HG03457 (cell line): ENCODE measurements at regions not wholly inside any gene's neighbourhood (a gene's known extent, or its start where the extent isn't known, plus 50 kb on each side); places are given as distances from the start of the nearest gene placed in this dataset.

Experiments
- ATAC-seq: cut with Tn5 transposase; IDR thresholded peaks from one replicate; pipeline ENCODE4 v1.9.1; 2021; ENCODE audit warnings: moderate number of reproducible peaks; ENCODE audit not compliant: unreplicated experiment

DNA sequence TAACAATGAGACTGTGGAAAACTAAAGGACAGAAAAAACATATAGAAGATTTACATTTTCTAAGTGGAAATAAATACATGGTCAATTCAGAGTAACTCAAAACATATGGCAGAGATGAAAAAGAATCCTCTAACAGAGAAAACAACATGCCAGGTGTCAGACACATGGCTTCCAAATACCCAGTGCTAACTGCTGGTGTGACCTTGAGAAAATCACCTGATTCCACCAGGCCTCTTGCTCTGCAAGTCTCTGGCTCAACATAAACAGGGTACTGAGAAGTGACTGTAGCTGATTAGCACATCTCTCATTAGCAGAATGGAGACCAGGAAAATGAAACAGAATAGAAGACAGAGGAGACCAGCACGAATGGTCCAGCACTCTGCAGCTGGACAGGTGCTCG lies 210.8 kb downstream of the HNMT start:
- ATAC-seq, result no peak

DNA sequence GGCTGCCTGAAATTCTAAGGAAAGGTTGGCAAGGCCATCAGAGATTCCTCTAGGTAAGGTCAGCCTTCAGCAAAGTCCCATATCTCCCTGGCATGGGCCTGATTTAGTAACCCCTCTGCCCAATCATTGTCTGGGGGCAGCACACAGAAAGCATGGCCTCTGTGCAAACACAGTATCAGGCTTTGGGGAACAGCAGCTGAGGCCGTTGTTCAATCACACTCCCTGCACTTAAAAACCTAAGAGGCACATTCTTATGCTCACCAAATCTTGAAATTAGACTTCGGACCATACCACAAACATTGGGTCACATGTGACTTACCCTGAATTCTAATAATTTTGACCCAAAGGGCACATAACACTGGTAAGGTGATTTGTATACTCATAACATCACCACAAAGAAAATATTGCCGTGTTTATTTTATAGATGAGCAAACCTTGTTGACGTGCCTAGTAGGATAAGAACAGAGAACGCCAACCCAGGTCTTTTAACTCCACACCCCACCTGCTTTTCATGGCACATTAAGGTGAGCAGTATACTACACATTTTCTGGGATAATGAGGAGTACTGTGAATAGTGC lies 212.7 kb downstream of the HNMT start:
- ATAC-seq, result no peak

DNA sequence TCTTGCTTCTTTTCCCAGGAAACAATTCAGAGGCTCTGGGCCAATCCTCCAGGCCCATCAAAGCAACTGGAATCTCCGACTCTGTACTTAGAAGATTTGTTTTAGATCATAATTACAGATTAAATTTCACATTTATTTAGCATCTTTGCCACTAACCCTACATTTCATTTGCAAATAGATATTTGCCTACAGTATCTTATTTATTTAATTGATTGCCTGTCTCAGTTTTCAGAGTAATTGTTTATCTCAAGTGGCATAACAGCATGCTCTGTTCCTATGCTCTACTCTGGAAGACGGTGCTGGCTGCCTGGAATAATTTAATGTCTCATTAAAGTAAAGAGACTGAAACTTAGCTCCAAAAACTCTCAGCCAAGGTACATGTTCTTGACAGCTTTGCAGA lies 213.4 kb downstream of the HNMT start:
- ATAC-seq, result no peak

DNA sequence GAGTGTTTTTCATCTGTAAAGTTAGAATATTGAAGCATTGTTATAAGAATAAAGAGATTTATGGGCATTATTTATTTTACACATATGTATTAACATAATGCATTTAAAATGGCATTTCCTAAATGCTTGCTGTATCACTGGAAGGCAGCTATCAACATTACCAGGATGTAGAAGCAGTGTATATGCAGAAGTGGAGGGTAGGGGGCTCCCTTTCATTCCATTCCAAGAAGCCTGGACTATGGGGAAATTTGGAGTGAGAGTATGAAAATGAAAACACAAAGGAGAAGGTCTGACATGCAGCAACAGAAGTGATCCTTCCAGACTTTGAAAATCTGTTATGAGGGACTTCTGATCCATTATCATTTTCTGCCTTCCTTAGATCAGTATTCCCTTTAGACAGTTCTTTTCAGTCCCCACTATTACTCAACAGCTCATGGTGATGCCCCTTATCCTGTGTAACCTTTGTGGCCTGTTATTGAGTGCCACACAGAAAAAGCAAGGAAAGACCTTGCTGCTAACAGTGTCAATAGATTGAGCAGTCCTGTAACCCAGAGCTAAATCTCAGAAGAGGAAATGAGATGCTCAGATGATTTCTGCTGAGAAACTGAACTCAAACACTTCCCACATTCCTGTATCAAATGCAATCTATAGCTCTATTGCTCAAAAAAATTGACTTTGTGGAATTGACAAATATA lies 216.6 kb downstream of the HNMT start:
- ATAC-seq, result no peak

DNA sequence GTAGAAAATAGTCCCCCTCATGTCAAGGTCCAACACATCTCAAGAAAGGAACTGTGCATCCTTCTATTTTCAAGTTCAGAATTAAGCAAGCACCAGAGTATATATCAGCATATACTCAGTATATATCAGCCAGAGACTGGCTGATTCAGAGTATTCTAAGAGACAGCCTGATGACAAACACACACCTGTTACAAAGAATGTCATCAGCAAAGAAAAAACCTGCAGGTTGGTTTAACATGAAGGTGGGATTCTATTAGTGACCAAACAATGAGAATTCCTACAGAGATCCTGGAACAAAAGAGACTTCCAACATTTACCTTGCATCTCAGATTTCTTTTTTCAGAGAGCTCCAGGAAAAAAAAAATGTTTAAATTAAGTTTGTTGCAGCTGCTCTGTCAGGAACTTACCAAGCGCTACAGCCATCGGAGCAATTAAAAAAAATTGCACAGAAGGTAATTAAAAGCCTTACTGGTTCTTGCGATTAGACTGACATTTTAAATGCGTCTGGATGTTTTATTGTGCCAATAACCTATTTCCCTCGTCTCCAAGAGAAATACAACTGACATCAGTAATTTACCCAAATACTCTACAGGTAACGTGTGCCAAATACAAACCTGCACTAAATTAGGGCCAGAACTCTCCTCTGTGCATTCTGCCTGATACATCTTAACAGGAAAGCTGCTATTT lies 218.1 kb downstream of the HNMT start:
- ATAC-seq, result no peak

DNA sequence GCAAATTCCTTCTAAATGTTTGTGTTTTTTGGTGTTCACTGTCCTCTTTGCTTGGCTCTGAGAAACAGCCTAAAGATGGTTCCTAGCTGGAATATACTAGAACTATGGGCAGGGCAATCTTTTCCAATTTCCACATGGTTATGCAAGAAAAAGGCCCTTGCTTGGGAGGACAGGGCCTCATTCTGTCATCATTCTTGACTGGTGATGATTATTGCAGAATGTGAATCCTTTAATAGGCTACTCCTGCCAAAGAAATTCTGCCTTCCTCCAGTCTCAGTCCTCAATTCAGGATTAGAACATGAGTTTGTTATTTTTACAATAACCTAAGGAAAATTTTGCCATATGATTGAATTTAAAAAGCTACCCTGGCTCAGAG lies 218.7 kb downstream of the HNMT start:
- no peak for ATAC-seq

DNA sequence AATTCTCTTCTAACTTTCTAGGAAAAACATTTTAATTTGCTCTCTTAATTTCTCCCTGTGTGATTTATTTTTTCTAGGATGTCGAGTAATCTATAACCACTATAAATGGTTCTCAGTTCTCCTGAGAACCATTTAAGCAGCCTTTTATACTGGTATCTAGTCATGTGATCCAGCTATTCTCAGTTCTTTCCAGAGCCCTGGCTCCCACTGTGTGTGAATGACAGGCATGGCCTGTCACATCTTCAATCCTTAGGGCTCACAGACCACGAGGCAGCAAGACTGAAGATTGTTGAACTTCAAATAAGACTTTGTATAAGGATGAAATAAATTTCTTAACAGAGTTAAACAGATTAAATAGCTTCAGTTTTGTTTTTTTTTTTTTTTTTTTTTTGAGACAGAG lies 219.4 kb downstream of the HNMT start:
- no peak for ATAC-seq

DNA sequence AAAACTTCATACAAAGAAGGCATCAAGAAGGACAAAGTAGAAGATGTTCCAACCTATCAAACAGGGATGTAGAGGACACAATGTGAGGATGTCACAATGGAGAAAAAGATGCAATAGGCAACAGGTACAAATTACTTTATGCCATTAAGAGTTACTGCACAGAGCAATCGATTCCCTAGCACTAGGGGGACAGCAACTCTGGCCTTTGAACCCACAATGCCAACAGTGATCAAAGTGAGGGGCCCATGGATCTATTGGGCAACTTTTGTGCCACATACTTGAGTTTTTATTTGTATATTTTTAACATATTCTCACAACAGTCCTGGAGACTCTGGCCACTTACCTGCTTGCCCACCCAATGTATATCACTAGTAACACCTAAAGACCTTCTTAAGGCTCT lies 220.2 kb downstream of the HNMT start:
- ATAC-seq, result no peak

DNA sequence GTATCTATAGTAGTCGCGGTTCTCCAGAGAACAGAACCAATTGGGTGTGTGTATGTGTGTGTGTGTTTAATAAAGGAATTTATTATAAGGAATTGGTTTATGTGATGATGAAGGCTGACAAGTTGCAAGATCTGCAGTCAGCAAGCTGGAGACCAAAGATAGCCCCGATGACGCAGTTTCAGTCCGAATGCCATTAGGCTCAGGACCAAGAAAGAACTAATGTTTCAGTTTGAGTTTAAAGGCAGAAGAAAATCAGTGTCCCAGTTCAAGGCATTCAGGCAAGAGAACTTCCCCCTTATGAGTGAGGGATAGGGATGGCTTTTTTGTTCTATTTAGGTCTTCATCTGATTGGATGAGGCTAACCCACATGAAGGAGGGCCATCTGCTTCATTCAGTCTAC lies 221.6 kb downstream of the HNMT start:
- no peak for ATAC-seq

DNA sequence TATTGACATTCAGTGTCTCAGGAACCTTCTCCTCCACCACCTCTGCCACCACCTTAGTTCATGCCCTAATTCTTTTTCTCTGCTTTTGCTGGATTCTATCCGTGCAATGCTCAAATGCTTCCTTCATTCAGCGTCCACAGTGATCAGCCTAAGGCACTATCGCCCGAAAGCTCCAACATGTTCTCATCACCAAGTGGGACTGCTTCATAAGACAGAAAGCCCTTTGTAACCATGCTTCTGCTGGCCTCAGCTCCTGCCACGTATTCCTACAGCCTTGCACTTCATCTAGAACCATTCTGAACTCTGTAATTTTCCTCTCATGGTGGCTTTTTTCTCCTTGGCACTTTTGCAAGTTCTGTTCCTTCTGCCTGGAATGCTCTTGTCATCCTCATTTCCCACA lies 222.9 kb downstream of the HNMT start:
- ATAC-seq, result no peak

DNA sequence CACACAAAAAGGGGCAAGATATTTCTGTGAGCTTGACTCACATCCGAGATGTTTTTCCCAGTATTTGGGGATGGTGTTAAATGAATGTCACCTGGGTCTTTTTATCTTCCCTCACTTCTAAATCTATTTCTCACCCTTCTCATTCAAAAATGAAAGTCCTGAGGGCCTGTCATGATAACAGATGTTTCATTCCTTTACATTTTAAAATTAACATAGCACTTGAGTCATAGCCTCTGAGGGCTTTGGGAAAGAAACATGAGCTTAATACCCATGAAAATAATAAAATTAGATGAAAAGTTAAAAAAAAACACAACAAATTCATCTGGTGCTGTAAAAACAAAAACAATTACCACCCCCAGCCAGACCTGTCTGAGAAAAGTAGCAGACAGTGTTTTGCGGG lies 226.7 kb downstream of the HNMT start:
- ATAC-seq, result no peak

DNA sequence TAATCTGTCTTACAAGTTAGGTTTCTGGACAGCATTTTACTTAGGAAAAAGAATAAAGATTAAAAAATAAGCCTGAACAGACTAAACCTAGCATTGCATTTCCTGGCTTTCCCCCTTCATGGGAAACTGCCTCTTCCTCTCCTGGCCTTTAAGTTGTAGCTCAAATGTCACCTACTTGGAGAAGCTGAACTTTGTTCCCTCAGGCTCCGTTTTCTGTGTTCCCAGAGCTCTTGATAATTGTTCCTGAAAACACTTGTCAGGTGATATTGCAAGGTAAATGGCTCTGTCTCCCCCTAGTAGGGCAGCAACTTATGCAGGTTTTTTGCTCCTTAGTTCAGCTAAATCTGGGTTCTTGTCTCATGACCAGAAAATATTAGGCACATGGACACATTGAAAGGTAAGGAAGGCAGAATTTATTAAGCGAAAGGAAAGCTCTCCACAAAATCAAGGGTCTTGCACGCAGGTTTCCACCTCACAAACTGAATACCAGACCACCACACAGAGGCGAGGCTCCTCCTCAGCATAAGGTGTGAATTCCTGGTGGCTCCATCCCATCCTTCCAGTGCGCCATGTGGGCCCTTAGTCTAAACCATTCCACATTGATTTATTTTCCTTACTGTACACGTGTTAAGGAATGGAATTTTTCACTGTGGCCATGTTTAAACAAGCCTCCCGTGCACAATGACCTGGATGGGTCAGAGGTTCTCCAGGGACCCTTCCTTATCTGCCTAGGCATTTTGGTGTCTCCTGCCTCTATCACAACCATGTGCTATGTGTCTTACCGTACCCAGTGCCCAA lies 229.3 kb downstream of the HNMT start:
- no peak for ATAC-seq

DNA sequence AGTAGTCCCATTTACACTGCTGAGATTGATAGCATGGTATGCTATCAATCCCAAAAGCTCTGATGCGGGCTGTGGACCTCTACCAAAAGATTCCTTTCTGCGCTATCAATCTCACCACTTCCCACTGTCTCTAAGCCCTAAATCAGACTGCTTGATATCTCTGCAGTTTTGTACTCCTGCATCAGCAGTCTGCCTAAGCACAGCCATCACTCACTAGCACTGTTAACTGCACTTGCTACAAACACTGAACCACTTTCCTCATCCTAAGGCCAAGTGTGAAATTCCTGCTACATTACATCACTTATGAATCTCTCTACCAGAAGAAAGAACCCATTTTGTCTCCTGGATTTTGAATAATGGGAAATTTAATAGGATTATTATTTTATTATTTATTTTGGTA lies 237.0 kb downstream of the HNMT start:
- no peak for ATAC-seq

DNA sequence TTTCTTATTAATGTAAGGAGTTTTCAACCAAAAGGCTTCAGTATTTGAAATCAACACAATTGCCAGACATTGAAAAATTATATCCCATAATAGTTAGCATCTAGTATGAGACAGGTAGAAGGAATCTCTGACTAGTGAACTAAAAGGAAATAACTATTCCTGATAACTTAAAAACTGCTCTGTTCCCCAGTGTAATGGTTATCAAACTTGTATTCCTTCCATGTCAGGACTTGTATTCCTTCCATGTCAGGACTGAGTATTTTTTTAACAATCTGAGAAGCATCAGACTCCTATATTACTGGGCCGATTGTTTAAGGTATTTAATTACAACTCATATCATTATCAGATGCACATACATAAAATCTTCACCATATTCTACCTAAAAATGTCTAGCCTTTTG lies 238.5 kb downstream of the HNMT start:
- no peak for ATAC-seq

DNA sequence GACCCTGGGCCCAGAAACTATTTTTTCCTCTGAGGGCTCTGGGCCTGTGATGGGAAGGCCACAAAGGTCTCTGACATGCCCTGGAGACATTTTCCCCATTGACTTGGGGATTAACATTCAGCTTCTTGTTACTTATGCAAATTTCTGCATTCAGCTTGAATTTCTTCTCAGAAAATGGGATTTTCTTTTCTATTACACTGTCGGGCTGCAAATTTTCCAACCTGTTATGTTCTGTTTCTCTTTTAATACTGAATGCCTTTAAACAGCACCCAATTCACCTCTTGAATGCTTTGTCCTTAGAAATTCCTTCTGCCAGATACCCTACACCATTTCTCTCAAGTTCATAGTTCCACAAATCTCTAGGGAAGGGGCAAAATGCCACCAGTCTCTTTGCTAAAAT lies 241.0 kb downstream of the HNMT start:
- no peak for ATAC-seq

DNA sequence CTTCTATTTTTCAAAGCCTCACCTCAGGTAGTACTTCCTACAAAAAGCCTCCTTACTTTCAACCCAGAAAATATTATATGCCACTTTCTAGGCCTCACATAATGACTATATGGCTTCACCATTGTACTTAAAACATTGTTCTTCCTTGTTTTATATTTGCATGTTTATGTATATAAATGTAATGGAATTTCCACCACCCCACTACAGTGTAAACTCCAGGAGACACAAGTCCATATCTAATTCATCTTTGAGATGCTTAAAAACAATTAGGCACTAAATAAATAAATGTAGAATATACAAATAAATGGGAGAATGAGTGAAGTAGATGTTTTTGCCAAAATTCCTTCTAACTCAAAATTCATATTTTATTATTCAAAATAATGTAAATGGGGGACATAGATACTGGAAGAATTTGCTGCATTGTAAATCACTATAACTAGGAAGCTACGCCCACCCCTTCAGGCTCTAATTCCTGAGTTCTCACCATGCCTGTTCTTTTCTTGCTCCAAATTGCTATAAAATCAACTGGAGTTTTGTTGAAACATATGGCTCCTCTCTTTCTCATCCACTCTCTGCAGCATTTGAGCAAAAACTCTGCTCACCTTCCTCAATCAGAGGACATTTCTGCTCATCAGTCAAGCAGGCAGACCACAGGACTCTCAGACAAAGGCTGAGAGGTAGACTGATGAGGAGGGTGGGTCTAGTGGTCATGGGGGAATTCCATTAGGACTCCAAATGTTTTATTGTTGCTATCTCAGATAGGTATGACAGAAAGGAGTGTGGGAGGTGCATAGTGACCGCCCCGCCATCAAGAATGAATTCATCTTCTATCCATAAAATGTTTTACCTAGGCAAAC lies 243.0 kb downstream of the HNMT start:
- no peak for ATAC-seq

DNA sequence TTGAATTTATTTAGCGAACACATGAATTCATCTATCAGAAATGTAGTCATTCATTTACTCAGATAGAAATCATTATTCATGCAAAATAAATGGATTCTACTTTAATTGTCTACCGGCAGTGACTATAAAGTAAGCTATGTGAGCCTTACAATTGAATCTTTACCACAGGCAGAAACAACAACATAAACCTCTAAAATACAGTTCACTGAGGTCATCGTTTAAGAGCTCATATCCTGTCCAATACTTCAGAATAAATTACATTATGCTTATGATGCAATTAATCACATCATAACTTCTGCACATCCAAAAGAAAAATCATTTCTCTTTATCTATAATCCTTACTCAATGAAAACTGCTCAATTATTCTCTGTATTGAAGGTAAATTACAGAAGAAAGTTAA lies 244.7 kb downstream of the HNMT start:
- ATAC-seq, result no peak

DNA sequence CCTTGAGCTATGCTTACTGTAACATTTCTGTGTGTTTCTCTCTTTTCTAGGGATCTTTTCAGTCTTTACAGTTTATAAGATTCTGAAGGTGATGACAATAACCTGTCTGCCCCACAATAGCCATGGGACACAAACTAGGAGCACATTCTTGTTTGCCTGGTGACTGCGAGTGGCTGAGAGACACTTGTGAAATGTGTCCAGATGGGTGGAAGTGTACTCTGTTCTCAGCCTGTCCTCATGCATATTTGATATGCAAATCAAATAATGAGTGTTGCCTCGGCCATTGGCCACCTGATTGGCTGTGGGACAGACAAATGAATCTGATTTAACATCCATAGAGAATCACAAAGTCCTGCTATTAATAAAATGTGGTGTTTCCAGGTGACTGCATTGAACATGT lies 246.2 kb downstream of the HNMT start:
- ATAC-seq, result no peak

DNA sequence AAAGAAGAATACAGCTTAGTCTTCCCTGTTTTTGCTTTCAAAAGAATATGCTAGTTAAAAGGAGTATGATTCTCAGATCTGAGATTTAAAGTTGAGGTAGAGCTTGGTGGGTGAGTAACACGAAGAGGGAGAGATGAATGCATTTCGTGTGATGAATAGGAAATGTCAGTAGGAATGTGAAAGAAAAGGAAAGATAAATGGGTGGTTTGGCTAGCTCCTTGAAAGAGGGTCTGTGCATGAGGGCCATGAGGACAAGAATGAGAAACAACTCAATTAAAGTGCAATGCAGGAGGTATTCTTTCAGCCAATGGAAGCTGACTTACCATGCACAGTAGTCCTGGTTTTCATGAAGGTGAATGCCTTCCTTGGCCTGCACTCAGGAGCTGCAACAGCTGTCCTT lies 248.2 kb downstream of the HNMT start:
- no peak for ATAC-seq

DNA sequence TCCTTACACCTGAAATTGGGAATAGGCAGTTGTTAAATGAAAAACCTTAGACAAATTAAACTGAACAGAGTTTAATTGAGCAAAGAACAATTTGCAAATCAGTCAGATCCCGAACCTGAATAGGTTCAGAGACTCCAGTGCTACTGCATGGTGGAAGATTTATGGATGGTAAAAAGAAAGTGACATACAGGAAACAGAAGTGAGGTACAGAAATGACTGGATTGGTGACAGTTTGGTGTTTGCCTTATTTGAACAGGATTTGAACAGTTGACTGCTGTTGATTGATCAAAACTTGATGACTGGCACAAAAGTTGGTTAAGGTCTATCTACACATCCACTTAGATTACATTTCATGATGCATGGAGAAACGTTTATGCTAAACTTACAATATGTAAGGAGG lies 248.8 kb downstream of the HNMT start:
- ATAC-seq, result no peak

DNA sequence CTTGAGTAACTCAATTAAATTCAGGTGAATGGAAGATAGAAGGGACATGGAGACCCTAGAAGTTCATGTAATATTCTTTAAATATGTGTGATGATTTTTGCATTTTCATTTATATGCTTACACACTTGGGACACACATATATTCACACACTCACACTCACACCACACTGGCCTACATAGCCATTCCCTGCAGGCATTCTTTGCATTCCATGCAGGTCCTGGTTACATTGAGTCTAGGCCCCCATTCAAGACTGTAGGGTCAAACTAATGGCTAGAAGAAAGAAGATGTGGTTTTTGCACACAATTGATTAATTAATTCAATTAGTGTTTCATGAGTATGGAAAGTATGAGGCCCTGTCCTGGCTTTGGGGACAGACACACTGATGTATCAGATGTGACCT lies 249.4 kb downstream of the HNMT start:
- ATAC-seq, result no peak
